ENCODE measurements at regions not wholly inside any gene's neighbourhood (a gene's known extent, or its start where the extent isn't known, plus 50 kb on each side); places are given as distances from the start of the nearest gene placed in this dataset.

GRCh38 chr2:37760471-37760870, 89.0 kb upstream of the CDC42EP3 start:
- no peak for TF ChIP-seq YY1 (IDR thresholded peaks at IDR 0.05; ENCODE audit: insufficient read depth, insufficient read length)
- no peak for TF ChIP-seq ZNF274 (IDR thresholded peaks at IDR 0.05; ENCODE audit: low read depth, low read length)

Measured in NT2/D1 (cell line).